Colonic mucosa (tissue), 4 donors: ENCODE measurements at regions not wholly inside any gene's neighbourhood (a gene's known extent, or its start where the extent isn't known, plus 50 kb on each side); places are given as distances from the start of the nearest gene placed in this dataset.

ENCODE experiments used
- DNase-seq: peaks from one replicate; pipeline ENCODE4 v3.0.0-alpha.2; 2020
- H3K27ac ChIP-seq: fragments of 200-600 bp; one replicate; pipeline ENCODE4 v1.8.0; 2021
- H3K27me3 ChIP-seq: fragments of 200-600 bp; one replicate; pipeline ENCODE4 v1.8.0; 2021
- H3K36me3 ChIP-seq: fragments of 200-600 bp; one replicate; pipeline ENCODE4 v1.8.0; 2021
- H3K4me1 ChIP-seq: fragments of 200-600 bp; one replicate; pipeline ENCODE4 v1.8.0; 2021; ENCODE audit warnings: mild to moderate bottlenecking
- H3K4me3 ChIP-seq: fragments of 200-600 bp; one replicate; pipeline ENCODE4 v1.8.0; 2021
- H3K9ac ChIP-seq, 2 donors: one replicate each; pipeline ENCODE4 v1.7.0; 2013; ENCODE audit warnings: control low read depth in 2 of 2, low read depth in 2 of 2, low read length in 2 of 2
- H3K9me3 ChIP-seq: fragments of 200-600 bp; one replicate; pipeline ENCODE4 v1.8.0; 2021
- intact Hi-C: fragments of 100-400 bp; cut with DNase I; formaldehyde crosslinking; loops from one replicate; pipeline ENCODE4 v1.14.1; 2022
- TF ChIP-seq, protein P1 (sequence below): fragments of 200-600 bp; IDR thresholded peaks from one replicate; pipeline ENCODE4 v1.8.0; 2022; ENCODE audit warnings: antibody characterized with exemption, mild to moderate bottlenecking
- donor health status: healthy.
- donor health status: DM: no; HTN: no; CAD: no.
- donor health status: DM: no; HTN: no; CAD: no.

DNA sequence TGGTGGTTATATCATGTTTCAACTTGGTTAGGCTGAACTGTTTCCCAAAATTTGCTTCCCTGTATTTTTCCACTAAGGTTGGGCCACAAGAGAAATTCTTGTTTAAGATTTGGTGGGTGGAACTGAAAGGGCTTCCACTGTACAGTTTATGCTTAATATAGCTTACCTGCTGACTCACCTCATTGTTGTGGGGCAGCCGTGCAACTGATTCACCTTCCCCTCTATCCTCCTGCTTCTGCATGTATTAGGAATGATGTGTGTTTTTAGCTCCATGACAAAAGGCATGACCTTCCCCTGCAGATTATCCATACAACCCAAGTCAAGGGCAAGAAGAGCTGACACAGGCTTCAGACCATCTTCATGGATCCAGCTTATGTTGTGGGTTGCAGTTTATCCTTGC, 98.4 kb upstream of the GULP1 start:
- Histone ChIP-seq H3K4me1 (no peaks in the 10 kb centered on the region), H3K27ac (no peak overlapping the region), H3K9ac (no peak overlapping the region), H3K4me3 (no peak overlapping the region), H3K27me3 (no peaks in the 10 kb centered on the region), H3K36me3 (no peaks in the 10 kb centered on the region), H3K9me3 (no peaks in the 10 kb centered on the region)
- DNase-seq, result no peak
- TF ChIP-seq, protein P1, sequence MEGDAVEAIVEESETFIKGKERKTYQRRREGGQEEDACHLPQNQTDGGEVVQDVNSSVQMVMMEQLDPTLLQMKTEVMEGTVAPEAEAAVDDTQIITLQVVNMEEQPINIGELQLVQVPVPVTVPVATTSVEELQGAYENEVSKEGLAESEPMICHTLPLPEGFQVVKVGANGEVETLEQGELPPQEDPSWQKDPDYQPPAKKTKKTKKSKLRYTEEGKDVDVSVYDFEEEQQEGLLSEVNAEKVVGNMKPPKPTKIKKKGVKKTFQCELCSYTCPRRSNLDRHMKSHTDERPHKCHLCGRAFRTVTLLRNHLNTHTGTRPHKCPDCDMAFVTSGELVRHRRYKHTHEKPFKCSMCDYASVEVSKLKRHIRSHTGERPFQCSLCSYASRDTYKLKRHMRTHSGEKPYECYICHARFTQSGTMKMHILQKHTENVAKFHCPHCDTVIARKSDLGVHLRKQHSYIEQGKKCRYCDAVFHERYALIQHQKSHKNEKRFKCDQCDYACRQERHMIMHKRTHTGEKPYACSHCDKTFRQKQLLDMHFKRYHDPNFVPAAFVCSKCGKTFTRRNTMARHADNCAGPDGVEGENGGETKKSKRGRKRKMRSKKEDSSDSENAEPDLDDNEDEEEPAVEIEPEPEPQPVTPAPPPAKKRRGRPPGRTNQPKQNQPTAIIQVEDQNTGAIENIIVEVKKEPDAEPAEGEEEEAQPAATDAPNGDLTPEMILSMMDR, result no peak
- intact Hi-C loops, result no loop called here

DNA sequence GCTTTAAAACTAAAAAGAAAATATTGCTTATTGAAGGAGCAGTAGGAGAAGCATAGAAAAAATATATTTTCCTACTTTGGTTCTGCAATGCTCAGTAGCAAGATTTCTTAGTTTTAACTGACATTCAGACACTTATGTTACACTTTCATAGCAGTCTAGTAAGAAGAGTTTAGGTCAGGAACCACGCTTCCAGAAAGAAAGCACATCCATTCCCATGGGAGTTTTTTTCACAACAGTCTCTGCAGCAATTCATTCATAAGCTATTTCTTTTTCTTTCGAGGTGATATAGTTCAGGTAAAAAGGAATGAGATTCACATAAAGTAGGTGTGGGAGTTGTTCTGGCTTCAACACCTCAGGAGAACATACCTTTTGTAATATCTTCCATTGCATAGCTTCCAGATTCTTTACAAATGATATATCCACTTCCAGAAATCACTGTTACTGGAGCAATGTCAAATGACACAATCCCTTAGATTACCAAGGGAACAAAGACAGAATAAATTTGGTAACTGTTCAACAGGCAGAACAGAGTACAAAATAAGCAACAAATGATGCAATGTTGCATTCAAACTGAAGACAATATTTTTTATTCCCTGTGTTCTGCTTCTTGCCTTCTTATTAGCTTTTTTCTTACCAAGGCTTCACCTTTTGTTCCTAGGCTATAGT, 95.2 kb upstream of the GULP1 start:
- H3K4me3 ChIP-seq, result no peak overlapping the region
- intact Hi-C loops, result no loop called here
- H3K9ac ChIP-seq, result no peak overlapping the region
- H3K27ac ChIP-seq, result no peak overlapping the region
- H3K4me1 ChIP-seq, result no peaks in the 10 kb centered on the region
- DNase-seq, result no peak
- no peaks in the 10 kb centered on the region for H3K36me3 ChIP-seq
- no peaks in the 10 kb centered on the region for H3K9me3 ChIP-seq
- H3K27me3 ChIP-seq, result no peaks in the 10 kb centered on the region
- TF ChIP-seq, protein P1, result no peak

DNA sequence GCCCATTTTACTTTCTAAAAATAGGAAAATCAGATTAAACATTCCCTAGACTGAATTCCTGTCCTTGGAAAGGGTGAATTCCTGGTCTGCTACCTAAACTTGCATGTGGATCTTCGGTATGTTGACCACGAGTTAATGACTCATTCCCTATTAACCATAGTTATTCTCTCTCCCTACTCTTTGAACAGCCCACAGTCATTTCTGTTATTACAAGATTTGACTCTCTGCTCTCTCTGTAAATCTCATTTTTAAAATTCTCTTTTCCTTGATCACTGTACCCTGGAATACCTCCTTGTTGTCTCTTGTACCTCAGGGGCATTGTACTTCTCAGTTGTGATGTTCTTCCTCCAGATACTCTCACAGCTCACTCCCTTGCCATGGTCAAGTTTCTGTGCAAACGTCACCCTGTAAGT, 92.0 kb upstream of the GULP1 start:
- intact Hi-C loops, result no loop called here
- H3K4me3 ChIP-seq, result no peak overlapping the region

GRCh38 chr2:188201639-188202038, 90.0 kb upstream of the GULP1 start:
- no peak overlapping the region for H3K4me3 ChIP-seq
- TF ChIP-seq, protein P1, result no peak
- DNase-seq, result no peak
- no peaks in the 10 kb centered on the region for H3K27me3 ChIP-seq
- no peak overlapping the region for H3K27ac ChIP-seq
- no peak overlapping the region for H3K9ac ChIP-seq
- H3K9me3 ChIP-seq, result no peaks in the 10 kb centered on the region
- intact Hi-C loops, result no loop called here
- no peaks in the 10 kb centered on the region for H3K4me1 ChIP-seq
- no peaks in the 10 kb centered on the region for H3K36me3 ChIP-seq

More for the DNA sequence above, 92.0 kb upstream of the GULP1 start:
- TF ChIP-seq, protein P1, result no peak
- DNase-seq, result no peak
- Histone ChIP-seq H3K27ac (no peak overlapping the region), H3K9ac (no peak overlapping the region), H3K36me3 (no peaks in the 10 kb centered on the region), H3K4me1 (no peaks in the 10 kb centered on the region), H3K27me3 (no peaks in the 10 kb centered on the region), H3K9me3 (no peaks in the 10 kb centered on the region)

- Histone ChIP-seq H3K36me3 (no peaks in the 10 kb centered on the region), H3K4me1 (no peaks in the 10 kb centered on the region), H3K27ac (no peak overlapping the region), H3K27me3 (no peaks in the 10 kb centered on the region), H3K9me3 (no peaks in the 10 kb centered on the region), H3K9ac (no peak overlapping the region), H3K4me3 (no peak overlapping the region)
- DNase-seq, result no peak
- TF ChIP-seq, protein P1, result no peak
- intact Hi-C loops, result no loop called here
Observed at GRCh38 chr2:188202777-188203176, 88.9 kb upstream of the GULP1 start.
